Common myeloid progenitor, CD34-positive (primary cell): ENCODE measurements at regions not wholly inside any gene's neighbourhood (a gene's known extent, or its start where the extent isn't known, plus 50 kb on each side); places are given as distances from the start of the nearest gene placed in this dataset.
"Not testable (repeated sequence)": the region's sequence is repeated elsewhere in the genome, so short reads cannot be mapped to it uniquely, and the experiment has no call there.

Experiments
- CTCF ChIA-PET: fragments of 350-600 bp; sonication (Branson Sonifier 250); formaldehyde crosslinking; loops from one replicate; lab custom pipeline; 2021; ENCODE audit warnings: antibody characterized with exemption; lab: Charles Lee
- POLR2A ChIA-PET: fragments of 350-600 bp; sonication (Branson Sonifier 250); formaldehyde crosslinking; loops from one replicate; lab custom pipeline; 2021; ENCODE audit warnings: antibody characterized with exemption; lab: Charles Lee
- DNase-seq, 3 donors: peaks; one replicate each; pipeline versions ENCODE4 v3.0.0 to v3.0.0-alpha.2; 2013
- H3K27ac ChIP-seq, 2 experiments: 1 replicate in 1 of 2; 2 replicates in 1 of 2; pipeline ENCODE4 v1.7.0; 2013; ENCODE audit warnings: inconsistent platforms in 2 of 2, low read length in 2 of 2, mild to moderate bottlenecking in 2 of 2, low read depth in 1 of 2, moderate library complexity in 1 of 2; ENCODE audit not compliant: severe bottlenecking in 2 of 2, insufficient read depth in 1 of 2, poor library complexity in 1 of 2
- H3K27me3 ChIP-seq, 5 experiments: replicated peaks in 2 of 5; 1 replicate in 3 of 5; 2 replicates in 2 of 5; pipeline versions ENCODE4 v1.6.1 to v1.7.0; 2013; ENCODE audit warnings: low read length in 4 of 5, mild to moderate bottlenecking in 2 of 5, moderate library complexity in 2 of 5, inconsistent platforms in 1 of 5; ENCODE audit not compliant: insufficient read depth in 5 of 5, control insufficient read depth in 4 of 5
- H3K36me3 ChIP-seq, 4 experiments: 1 replicate in 2 of 4; 2 replicates in 2 of 4; pipeline versions ENCODE4 v1.6.1 to v1.7.0; 2013; ENCODE audit warnings: low read length in 3 of 4, control low read depth in 1 of 4, mild to moderate bottlenecking in 1 of 4; ENCODE audit not compliant: control insufficient read depth in 4 of 4, insufficient read depth in 4 of 4
- H3K4me1 ChIP-seq, 4 experiments: 1 replicate in 3 of 4; 2 replicates in 1 of 4; pipeline versions ENCODE4 v1.6.1 to v1.7.1; 2013; ENCODE audit warnings: low read length in 3 of 4, mild to moderate bottlenecking in 3 of 4, control low read depth in 1 of 4, inconsistent platforms in 1 of 4, moderate library complexity in 1 of 4; ENCODE audit not compliant: control insufficient read depth in 4 of 4, insufficient read depth in 4 of 4; ENCODE audit errors: control extremely low read depth in 1 of 4
- H3K4me3 ChIP-seq, 7 experiments: 1 replicate in 4 of 7; 2 replicates in 3 of 7; pipeline versions ENCODE4 v1.5.1 to v1.7.0; 2013; ENCODE audit warnings: mild to moderate bottlenecking in 7 of 7, low read length in 6 of 7, moderate library complexity in 6 of 7, inconsistent platforms in 2 of 7, low read depth in 2 of 7, control low read depth in 1 of 7; ENCODE audit not compliant: insufficient read depth in 4 of 7, control insufficient read depth in 1 of 7; ENCODE audit errors: extremely low read depth in 1 of 7
- H3K9me3 ChIP-seq, 5 experiments: 1 replicate in 4 of 5; 2 replicates in 1 of 5; pipeline versions ENCODE4 v1.6.1 to v1.7.1; 2013; ENCODE audit warnings: low read length in 4 of 5, mild to moderate bottlenecking in 2 of 5, inconsistent platforms in 1 of 5, low read depth in 1 of 5, moderate library complexity in 1 of 5; ENCODE audit not compliant: control insufficient read depth in 4 of 5, insufficient read depth in 2 of 5; ENCODE audit errors: control extremely low read depth in 1 of 5
- WGBS: methylation state at CpG from one replicate; pipeline ENCODE4 v1.1.5; 2013; ENCODE audit not compliant: insufficient coverage; 5-methylcytosine and 5-hydroxymethylcytosine counted together

GRCh38 chr1:161422914-161423313 lies 55.2 kb upstream of the CFAP126 start:
- H3K36me3 ChIP-seq, POLR2A ChIA-PET, H3K9me3 ChIP-seq, CTCF ChIA-PET, H3K4me3 ChIP-seq, H3K27ac ChIP-seq, DNase-seq, H3K4me1 ChIP-seq: not testable (repeated sequence)
- no CpG with 5 or more reads among the region's 33 CpGs for whole genome bisulfite sequencing
- H3K27me3 ChIP-seq: peaks cover 0 to 12% (median 10%) of the 10 kb centered on the region in 5 experiments

- ChIA-PET CTCF (no interaction called here), POLR2A (no interaction called here)
- H3K27me3 ChIP-seq: peaks cover 0 to 8% (median under 1%) of the 10 kb centered on the region in 5 experiments
- H3K4me1 ChIP-seq: no peaks in the 10 kb centered on the region
- H3K4me3 ChIP-seq: peak overlapping the region in 5 of 7 experiments; percentile 3 to 70 (median 56)
- H3K9me3 ChIP-seq: no peaks in the 10 kb centered on the region
- no peaks in the 10 kb centered on the region for H3K36me3 ChIP-seq
- peak in 1 of 3 donors; percentile 30 for DNase-seq
- WGBS: 71% methylated on average over 4 of the region's 9 CpGs
- H3K27ac ChIP-seq: no peak overlapping the region
These were observed 53.8 kb upstream of the CFAP126 start for GRCh38 chr1:161421456-161421855.

GRCh38 chr1:161420763-161421455 lies 53.2 kb upstream of the CFAP126 start:
- DNase-seq: peak in 2 of 3 donors; percentile 28 to 44
- POLR2A ChIA-PET: no interaction called here
- CTCF ChIA-PET: interaction anchor here (0.8 to 1.3 kb wide), 2 partner anchors 13 to 212 kb away, joined by 3 read pairs; no protein-coding TSS in a partner anchor

GRCh38 chr1:161417536-161417935 lies 49.9 kb upstream of the CFAP126 start:
- DNase-seq, H3K27me3 ChIP-seq, H3K27ac ChIP-seq, H3K4me1 ChIP-seq, H3K4me3 ChIP-seq, CTCF ChIA-PET, H3K9me3 ChIP-seq, POLR2A ChIA-PET, H3K36me3 ChIP-seq: not testable (repeated sequence)
- WGBS: 94% methylated on average over 3 of the region's 4 CpGs

More at GRCh38 chr1:161420763-161421455, 53.2 kb upstream of the CFAP126 start:
- H3K27me3 ChIP-seq: peaks cover 0 to 8% (median 0%) of the 10 kb centered on the region in 5 experiments
- WGBS: 58% methylated on average over 19 of the region's 24 CpGs
- H3K9me3 ChIP-seq: no peaks in the 10 kb centered on the region
- no peaks in the 10 kb centered on the region for H3K4me1 ChIP-seq
- H3K4me3 ChIP-seq: peak overlapping the region in 3 of 7 experiments; percentile 48 to 70 (median 68)
- no peaks in the 10 kb centered on the region for H3K36me3 ChIP-seq
- no peak overlapping the region for H3K27ac ChIP-seq
